ENCODE measurements at regions not wholly inside any gene's neighbourhood (a gene's known extent, or its start where the extent isn't known, plus 50 kb on each side); places are given as distances from the start of the nearest gene placed in this dataset.

DNA sequence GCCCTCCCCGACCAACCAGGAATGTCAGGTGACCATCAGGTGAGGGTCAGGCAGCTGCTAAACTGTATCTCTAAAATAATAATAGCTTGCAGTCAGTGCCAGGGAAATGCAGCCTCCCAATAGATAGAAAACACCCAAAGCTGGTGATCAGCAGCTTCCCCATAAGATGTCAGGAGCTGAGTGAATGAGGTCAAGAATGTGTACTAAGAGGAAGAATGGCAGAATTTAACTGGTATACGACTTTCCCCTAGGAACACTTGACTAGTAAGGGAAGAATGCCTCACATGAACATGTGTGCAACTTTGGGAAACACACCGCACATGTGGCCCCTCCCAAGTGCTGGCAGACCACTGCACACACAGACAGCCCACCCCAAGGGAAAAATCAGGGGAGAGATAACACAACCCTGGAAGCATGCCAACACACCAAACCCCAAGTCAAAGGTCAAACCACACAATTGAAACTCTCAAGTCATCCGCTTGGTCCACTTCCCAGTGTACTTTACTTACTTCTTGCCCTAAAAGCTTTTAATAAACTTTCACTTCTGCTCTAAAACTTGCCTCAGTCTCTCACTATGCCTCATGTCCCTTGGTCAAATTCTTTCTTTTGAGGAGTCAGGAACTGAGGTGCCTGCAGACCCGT is 806.5 kb downstream of the OTOL1 start:
- TF ChIP-seq, protein P1, sequence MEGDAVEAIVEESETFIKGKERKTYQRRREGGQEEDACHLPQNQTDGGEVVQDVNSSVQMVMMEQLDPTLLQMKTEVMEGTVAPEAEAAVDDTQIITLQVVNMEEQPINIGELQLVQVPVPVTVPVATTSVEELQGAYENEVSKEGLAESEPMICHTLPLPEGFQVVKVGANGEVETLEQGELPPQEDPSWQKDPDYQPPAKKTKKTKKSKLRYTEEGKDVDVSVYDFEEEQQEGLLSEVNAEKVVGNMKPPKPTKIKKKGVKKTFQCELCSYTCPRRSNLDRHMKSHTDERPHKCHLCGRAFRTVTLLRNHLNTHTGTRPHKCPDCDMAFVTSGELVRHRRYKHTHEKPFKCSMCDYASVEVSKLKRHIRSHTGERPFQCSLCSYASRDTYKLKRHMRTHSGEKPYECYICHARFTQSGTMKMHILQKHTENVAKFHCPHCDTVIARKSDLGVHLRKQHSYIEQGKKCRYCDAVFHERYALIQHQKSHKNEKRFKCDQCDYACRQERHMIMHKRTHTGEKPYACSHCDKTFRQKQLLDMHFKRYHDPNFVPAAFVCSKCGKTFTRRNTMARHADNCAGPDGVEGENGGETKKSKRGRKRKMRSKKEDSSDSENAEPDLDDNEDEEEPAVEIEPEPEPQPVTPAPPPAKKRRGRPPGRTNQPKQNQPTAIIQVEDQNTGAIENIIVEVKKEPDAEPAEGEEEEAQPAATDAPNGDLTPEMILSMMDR (IDR thresholded peaks at IDR 0.05; ENCODE audit: extremely low read depth, missing control alignments) = no peak
- no peak for DNase-seq (ENCODE audit: low spot score)

DNA sequence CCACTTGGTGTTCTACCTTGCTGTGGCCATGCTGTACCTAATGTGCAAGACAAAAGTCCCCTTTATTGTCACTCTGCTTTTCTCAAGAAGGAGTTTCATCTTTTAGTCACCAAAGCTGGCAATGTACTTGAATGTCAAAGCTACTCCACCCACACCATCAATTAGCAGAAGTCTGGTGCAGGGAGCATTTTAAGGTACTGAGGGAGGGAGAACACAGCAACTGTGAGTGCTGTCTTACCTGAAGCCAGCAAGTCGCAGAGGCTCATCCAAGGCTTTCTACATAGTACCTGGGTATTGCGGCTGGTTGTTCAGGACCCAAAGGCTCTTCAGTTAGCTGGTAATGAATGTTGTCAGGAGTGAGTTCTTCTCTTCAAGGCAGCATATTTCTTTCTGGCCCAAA is 820.4 kb downstream of the OTOL1 start:
- DNase-seq (ENCODE audit: low spot score) = no peak
- TF ChIP-seq, protein P1 (IDR thresholded peaks at IDR 0.05; ENCODE audit: extremely low read depth, missing control alignments) = no peak

DNA sequence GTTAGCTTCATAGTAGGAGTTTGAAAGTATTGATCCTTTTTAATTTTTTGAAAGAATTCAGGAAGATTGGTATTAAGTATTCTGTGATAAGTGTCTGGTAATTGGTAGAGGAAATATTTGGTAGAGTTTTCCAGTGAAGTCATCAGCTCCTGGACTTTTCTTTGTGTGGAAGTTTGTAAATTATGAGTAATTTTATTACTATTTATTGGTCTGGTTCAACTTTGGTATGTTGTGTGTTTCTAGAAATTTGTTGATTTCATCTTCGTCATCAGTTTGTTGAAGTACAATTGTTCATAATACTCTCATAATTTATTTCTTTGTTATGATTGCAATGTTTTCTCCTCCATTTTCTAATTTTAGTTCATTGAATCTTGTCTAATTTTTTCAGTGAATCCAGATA is 832.0 kb downstream of the OTOL1 start:
- DNase-seq (ENCODE audit: low spot score) = no peak
- TF ChIP-seq, protein P1 (IDR thresholded peaks at IDR 0.05; ENCODE audit: extremely low read depth, missing control alignments) = no peak

- DNase-seq (ENCODE audit: low spot score) = no peak
- TF ChIP-seq, protein P1 (IDR thresholded peaks at IDR 0.05; ENCODE audit: extremely low read depth, missing control alignments) = no peak
Observed at GRCh38 chr3:162329514-162329913, 832.9 kb downstream of the OTOL1 start.

GRCh38 chr3:162332344-162332743 is 835.7 kb downstream of the OTOL1 start:
- DNase-seq (ENCODE audit: low spot score) = no peak
- TF ChIP-seq, protein P1 (IDR thresholded peaks at IDR 0.05; ENCODE audit: extremely low read depth, missing control alignments) = no peak

DNA sequence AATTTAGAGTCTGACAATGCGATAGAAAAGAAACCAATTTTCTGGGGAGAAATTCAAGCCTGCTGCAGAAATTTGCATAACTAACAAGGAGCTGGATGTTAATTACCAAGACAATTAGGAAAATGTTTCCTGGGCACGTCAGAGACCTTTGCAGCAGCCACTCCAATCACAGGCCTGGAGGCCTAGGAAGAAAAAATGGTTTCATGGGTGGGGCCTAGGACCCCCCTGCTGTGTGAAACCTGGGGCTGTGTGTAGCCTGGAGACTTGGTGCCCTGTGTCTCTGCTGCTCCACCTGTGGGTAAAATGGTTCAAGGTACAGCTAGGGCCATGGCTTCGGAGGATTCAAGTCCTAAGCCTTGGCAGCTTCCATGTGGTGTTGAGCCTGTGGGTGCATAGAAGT is 837.9 kb downstream of the OTOL1 start:
- TF ChIP-seq, protein P1 (IDR thresholded peaks at IDR 0.05; ENCODE audit: extremely low read depth, missing control alignments) = no peak
- no peak for DNase-seq (ENCODE audit: low spot score)

DNA sequence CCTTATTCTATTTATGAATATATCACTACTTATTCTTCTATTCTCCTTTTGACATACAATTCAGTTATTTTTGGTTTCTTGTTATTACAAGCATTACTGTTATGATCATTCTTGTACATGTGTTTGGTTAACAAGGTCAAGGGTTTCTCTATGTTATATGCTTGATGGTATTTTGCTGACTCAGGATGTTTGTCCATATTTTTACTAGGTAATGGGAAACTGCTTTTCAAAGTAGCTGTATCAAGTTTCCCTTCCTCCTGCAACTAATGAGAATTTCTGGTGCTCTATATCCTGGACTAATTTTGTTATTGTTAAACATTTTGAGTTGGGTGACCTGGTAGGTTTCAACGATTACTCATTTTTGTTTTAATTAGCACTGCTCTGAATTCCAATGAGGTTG is 841.0 kb downstream of the OTOL1 start:
- no peak for DNase-seq (ENCODE audit: low spot score)
- TF ChIP-seq, protein P1 (IDR thresholded peaks at IDR 0.05; ENCODE audit: extremely low read depth, missing control alignments) = no peak
